ENCODE measurements at regions not wholly inside any gene's neighbourhood (a gene's known extent, or its start where the extent isn't known, plus 50 kb on each side); places are given as distances from the start of the nearest gene placed in this dataset.

GRCh38 chr1:84756455-84757082, 66.3 kb upstream of the SSX2IP start:
- no peak overlapping the region for H2AFZ ChIP-seq
- H3K36me3 ChIP-seq (ENCODE audit: insufficient read depth), result no peaks in the 10 kb centered on the region

More at GRCh38 chr1:84756455-84757082, 66.3 kb upstream of the SSX2IP start:
- peaks cover 35% of the 10 kb centered on the region for H3K4me1 ChIP-seq (ENCODE audit: insufficient read depth)
- no peaks in the 10 kb centered on the region for H3K36me3 Mint-ChIP-seq (ENCODE audit: low read depth)
- peak overlapping the region; percentile 63 for H3K4me2 ChIP-seq
- peak overlapping the region; percentile 40 for H3K4me3 Mint-ChIP-seq
- no peak overlapping the region for H3K27ac Mint-ChIP-seq
- no peak overlapping the region for H3K27ac ChIP-seq (ENCODE audit: low read depth)
- no peaks in the 10 kb centered on the region for H4K20me1 ChIP-seq (replicated peaks; ENCODE audit: insufficient read depth)
- no peak for TF ChIP-seq NANOG (IDR thresholded peaks at IDR 0.05; ENCODE audit: borderline replicate concordance)
- peak; percentile 61; the same call in 1 of the 2 replicates for TF ChIP-seq ZNF462 (CRISPR knock-in tag; IDR thresholded peaks at IDR 0.05)
- 0 out of 2 replicates have a peak overlapping the region, but pooled peaks have one; percentile 3 for H3K4me3 ChIP-seq
- peaks cover 4% of the 10 kb centered on the region for H3K27me3 Mint-ChIP-seq (ENCODE audit: insufficient read depth, low read depth, poor library complexity)
- peaks cover 38% of the 10 kb centered on the region for H3K4me1 Mint-ChIP-seq
- DNase-seq (ENCODE audit: low spot score) (peak; percentile 67), ATAC-seq (peak; percentile 22)
- no peaks in the 10 kb centered on the region for H3K27me3 ChIP-seq (ENCODE audit: insufficient read depth)
- H3K79me2 ChIP-seq (replicated peaks; ENCODE audit: insufficient read depth), result no peaks in the 10 kb centered on the region
- peaks cover 5% of the 10 kb centered on the region; the same call in 1 of the 2 replicates for H3F3A ChIP-seq (replicated peaks; ENCODE audit: low read depth)
- no peaks in the 10 kb centered on the region for H3K9me2 ChIP-seq (ENCODE audit: insufficient read depth)
- no peaks in the 10 kb centered on the region for H3K9me3 Mint-ChIP-seq
